ENCODE measurements at regions not wholly inside any gene's neighbourhood (a gene's known extent, or its start where the extent isn't known, plus 50 kb on each side); places are given as distances from the start of the nearest gene placed in this dataset.

DNA sequence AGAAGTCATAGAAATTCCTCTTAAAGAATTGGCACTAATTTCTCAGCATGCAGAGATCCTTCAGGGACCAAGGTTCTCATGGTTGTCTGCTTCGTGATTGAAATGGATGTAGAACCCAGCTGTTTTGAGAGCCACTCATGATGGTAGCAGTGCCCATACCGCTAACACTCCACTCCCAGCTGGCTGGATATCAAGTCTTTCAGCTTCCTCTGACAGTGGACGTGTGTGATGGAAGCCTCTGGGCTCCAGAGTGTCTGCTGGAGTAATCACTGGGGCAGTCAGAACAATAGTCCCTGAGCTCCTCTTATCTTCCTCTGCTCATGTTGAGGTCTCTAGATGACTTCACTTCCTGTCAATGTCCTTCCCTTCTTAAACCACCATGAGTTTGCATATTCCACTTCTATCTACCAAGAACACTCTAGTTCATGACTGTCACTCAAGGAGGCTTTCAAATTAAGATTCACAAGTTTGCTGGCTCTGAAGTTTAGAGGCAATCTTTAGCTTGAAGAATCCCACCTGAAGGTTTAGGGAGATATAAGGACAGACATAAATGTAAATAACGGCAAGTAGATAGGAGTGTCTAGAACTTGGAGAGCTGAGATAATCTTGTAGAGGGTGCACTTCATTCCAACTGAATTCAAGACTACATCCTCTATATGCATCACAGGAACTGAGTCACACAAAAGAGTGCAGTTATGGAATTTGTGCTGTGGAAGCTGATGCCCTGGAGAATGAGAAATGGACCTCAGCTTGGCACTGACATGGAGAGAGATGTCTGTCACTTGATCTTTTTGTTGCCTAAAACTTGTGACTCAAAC lies 64.5 kb upstream of the WDR1 start:
- no peak overlapping the region for H2AK5ac ChIP-seq (ENCODE audit: insufficient read length, low read length)
- no peaks in the 10 kb centered on the region for H3K36me3 Mint-ChIP-seq (ENCODE audit: insufficient read depth in 1 of 3, low read depth in 3 of 3)
- H2BK12ac ChIP-seq (ENCODE audit: insufficient read length, low read depth, low read length), result no peak overlapping the region
- H3K79me2 ChIP-seq (ENCODE audit: insufficient read depth, low read length), result no peaks in the 10 kb centered on the region
- H3K27ac Mint-ChIP-seq, result no peak overlapping the region
- H3K27ac ChIP-seq (ENCODE audit: insufficient read length, low read depth, low read length), result no peak overlapping the region
- no peaks in the 10 kb centered on the region for H4K20me1 ChIP-seq (ENCODE audit: control insufficient read depth, insufficient read depth, insufficient read length)
- no peak overlapping the region for H3K23ac ChIP-seq (ENCODE audit: insufficient read length, low read depth, low read length)
- no peak overlapping the region for H3K4ac ChIP-seq (ENCODE audit: low read depth, low read length)
- H3K4me1 Mint-ChIP-seq, result no peaks in the 10 kb centered on the region
- no peaks in the 10 kb centered on the region for H3K27me3 ChIP-seq (ENCODE audit: insufficient read depth, low read length)
- H3T11ph ChIP-seq (ENCODE audit: low read length), result no peak overlapping the region
- H3K27me3 Mint-ChIP-seq (ENCODE audit: low read depth), result peaks cover 19% of the 10 kb centered on the region
- WGBS (ENCODE audit: extremely low coverage, insufficient read length, low lambda C conversion rate), result no CpG with 5 or more reads among the region's 4 CpGs
- no peak overlapping the region for H3K4me3 Mint-ChIP-seq
- no peak overlapping the region for H3K14ac ChIP-seq (ENCODE audit: insufficient read depth, low read length)
- H3K18ac ChIP-seq (ENCODE audit: insufficient read length, low read depth, low read length), result no peak overlapping the region
- no peaks in the 10 kb centered on the region for H3K79me1 ChIP-seq (ENCODE audit: insufficient read depth, low read depth, low read length, poor library complexity, severe bottlenecking)
- no peak overlapping the region for H2AFZ ChIP-seq (ENCODE audit: low read length)
- TF ChIP-seq, protein P1, sequence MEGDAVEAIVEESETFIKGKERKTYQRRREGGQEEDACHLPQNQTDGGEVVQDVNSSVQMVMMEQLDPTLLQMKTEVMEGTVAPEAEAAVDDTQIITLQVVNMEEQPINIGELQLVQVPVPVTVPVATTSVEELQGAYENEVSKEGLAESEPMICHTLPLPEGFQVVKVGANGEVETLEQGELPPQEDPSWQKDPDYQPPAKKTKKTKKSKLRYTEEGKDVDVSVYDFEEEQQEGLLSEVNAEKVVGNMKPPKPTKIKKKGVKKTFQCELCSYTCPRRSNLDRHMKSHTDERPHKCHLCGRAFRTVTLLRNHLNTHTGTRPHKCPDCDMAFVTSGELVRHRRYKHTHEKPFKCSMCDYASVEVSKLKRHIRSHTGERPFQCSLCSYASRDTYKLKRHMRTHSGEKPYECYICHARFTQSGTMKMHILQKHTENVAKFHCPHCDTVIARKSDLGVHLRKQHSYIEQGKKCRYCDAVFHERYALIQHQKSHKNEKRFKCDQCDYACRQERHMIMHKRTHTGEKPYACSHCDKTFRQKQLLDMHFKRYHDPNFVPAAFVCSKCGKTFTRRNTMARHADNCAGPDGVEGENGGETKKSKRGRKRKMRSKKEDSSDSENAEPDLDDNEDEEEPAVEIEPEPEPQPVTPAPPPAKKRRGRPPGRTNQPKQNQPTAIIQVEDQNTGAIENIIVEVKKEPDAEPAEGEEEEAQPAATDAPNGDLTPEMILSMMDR (conservative IDR thresholded peaks at IDR 0.05), result no peak
- H3K4me1 ChIP-seq (ENCODE audit: insufficient read depth, low read length), result no peaks in the 10 kb centered on the region
- no peaks in the 10 kb centered on the region for H3K9me3 ChIP-seq (ENCODE audit: control insufficient read depth, low read depth, low read length)
- no peak overlapping the region for H3K9ac ChIP-seq (ENCODE audit: extremely low read depth, insufficient read length, low read length)
- no peak overlapping the region for H3K4me2 ChIP-seq (ENCODE audit: insufficient read depth, insufficient read length, low read length)
- no peaks in the 10 kb centered on the region; a peak in 1 of 5 replicates for H3K9me3 Mint-ChIP-seq
- no peak overlapping the region for H4K91ac ChIP-seq (ENCODE audit: insufficient read length, low read depth, low read length)
- H2BK5ac ChIP-seq (ENCODE audit: insufficient read length, low read length), result no peak overlapping the region
- no peak overlapping the region for H2BK20ac ChIP-seq (ENCODE audit: low read depth, low read length, poor library complexity, severe bottlenecking)
- H3K23me2 ChIP-seq (ENCODE audit: insufficient read length, low read depth, low read length, poor library complexity, severe bottlenecking), result no peaks in the 10 kb centered on the region
- no peak overlapping the region for H4K8ac ChIP-seq (replicated peaks; ENCODE audit: insufficient read length, low read depth, low read length)
- H3K56ac ChIP-seq (ENCODE audit: insufficient read length, low read depth, low read length), result no peak overlapping the region
- no peak overlapping the region for H2BK120ac ChIP-seq (ENCODE audit: low read depth, low read length, poor library complexity, severe bottlenecking)
- no peak overlapping the region for H4K5ac ChIP-seq (ENCODE audit: insufficient read length, low read depth, low read length)
- DNase-seq, result no peak
- H2BK15ac ChIP-seq (ENCODE audit: low read depth, low read length), result no peak overlapping the region
